ENCODE measurements at regions not wholly inside any gene's neighbourhood (a gene's known extent, or its start where the extent isn't known, plus 50 kb on each side); places are given as distances from the start of the nearest gene placed in this dataset.

DNA sequence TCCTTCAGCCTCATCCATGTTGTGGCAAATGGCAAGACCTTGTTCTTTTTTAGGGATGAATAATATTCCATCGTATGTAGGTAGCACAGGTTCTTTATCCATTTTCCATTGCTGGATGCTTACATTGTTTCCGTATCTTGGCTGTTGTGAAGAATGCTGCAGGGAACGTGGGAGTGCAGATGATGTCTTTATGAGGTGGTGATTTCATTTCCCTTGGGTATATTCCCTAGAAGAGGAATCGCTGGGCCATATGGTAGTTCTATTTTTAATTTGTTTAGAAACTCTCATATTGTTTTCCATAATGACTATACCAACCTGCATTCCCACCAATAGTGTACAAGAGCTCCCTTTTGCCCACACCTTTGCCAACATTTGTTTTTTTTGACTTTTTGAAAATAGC is 186.3 kb upstream of the TMTC4 start:
- Mint-ChIP-seq H3K36me3 (ENCODE audit: low read depth) (peaks cover 6% of the 10 kb centered on the region), H3K27me3 (ENCODE audit: low read depth) (no peaks in the 10 kb centered on the region), H3K9me3 (peaks cover 4% of the 10 kb centered on the region), H3K27ac (ENCODE audit: unreplicated experiment) (no peak overlapping the region), H3K4me3 (no peak overlapping the region), H3K4me1 (peaks cover 8% of the 10 kb centered on the region)
- DNase-seq (ENCODE audit: low read depth, low spot score), result no peak
- TF ChIP-seq, protein P1, sequence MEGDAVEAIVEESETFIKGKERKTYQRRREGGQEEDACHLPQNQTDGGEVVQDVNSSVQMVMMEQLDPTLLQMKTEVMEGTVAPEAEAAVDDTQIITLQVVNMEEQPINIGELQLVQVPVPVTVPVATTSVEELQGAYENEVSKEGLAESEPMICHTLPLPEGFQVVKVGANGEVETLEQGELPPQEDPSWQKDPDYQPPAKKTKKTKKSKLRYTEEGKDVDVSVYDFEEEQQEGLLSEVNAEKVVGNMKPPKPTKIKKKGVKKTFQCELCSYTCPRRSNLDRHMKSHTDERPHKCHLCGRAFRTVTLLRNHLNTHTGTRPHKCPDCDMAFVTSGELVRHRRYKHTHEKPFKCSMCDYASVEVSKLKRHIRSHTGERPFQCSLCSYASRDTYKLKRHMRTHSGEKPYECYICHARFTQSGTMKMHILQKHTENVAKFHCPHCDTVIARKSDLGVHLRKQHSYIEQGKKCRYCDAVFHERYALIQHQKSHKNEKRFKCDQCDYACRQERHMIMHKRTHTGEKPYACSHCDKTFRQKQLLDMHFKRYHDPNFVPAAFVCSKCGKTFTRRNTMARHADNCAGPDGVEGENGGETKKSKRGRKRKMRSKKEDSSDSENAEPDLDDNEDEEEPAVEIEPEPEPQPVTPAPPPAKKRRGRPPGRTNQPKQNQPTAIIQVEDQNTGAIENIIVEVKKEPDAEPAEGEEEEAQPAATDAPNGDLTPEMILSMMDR (conservative IDR thresholded peaks at IDR 0.05), result no peak

GRCh38 chr13:100859861-100860260 is 185.3 kb upstream of the TMTC4 start:
- Mint-ChIP-seq H3K27me3 (ENCODE audit: low read depth) (no peaks in the 10 kb centered on the region), H3K27ac (ENCODE audit: unreplicated experiment) (no peak overlapping the region), H3K36me3 (ENCODE audit: low read depth) (peaks cover 5% of the 10 kb centered on the region), H3K9me3 (peaks cover 3% of the 10 kb centered on the region), H3K4me1 (peaks cover 15% of the 10 kb centered on the region), H3K4me3 (no peak overlapping the region)
- no peak for DNase-seq (ENCODE audit: low read depth, low spot score)
- TF ChIP-seq, protein P1 (conservative IDR thresholded peaks at IDR 0.05), result no peak

- TF ChIP-seq, protein P1 (conservative IDR thresholded peaks at IDR 0.05), result no peak
- Mint-ChIP-seq H3K4me3 (no peak overlapping the region), H3K27ac (ENCODE audit: unreplicated experiment) (peak overlapping the region; percentile 27), H3K36me3 (ENCODE audit: low read depth) (no peaks in the 10 kb centered on the region), H3K4me1 (peaks cover 17% of the 10 kb centered on the region), H3K27me3 (ENCODE audit: low read depth) (no peaks in the 10 kb centered on the region), H3K9me3 (no peaks in the 10 kb centered on the region)
- no peak for DNase-seq (ENCODE audit: low read depth, low spot score)
These were observed 180.6 kb upstream of the TMTC4 start for GRCh38 chr13:100855151-100855550.

DNA sequence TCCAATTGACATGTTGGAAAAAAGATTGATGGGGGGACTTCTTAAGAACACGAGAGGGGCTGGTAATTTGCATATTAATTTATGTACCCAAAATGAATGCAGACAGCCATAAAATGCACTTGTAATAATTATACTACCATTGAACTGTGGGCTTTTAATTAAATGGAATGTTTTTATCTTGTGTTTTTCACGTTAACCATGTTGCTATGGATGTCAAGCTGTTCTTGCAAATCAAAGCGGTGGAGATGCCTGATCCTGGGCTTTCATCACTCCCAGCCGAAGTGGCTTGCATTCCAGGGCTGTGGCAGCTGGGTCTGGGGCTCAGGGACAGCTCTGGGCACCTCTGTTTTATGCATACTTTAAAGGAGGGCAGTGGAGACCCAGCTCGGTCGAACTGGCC is 179.4 kb upstream of the TMTC4 start:
- TF ChIP-seq, protein P1 (conservative IDR thresholded peaks at IDR 0.05), result no peak
- H3K36me3 Mint-ChIP-seq (ENCODE audit: low read depth), result no peaks in the 10 kb centered on the region
- no peak overlapping the region for H3K4me3 Mint-ChIP-seq
- no peak for DNase-seq (ENCODE audit: low read depth, low spot score)
- no peaks in the 10 kb centered on the region for H3K27me3 Mint-ChIP-seq (ENCODE audit: low read depth)
- peaks cover 17% of the 10 kb centered on the region for H3K4me1 Mint-ChIP-seq
- no peaks in the 10 kb centered on the region for H3K9me3 Mint-ChIP-seq
- H3K27ac Mint-ChIP-seq (ENCODE audit: unreplicated experiment), result no peak overlapping the region

GRCh38 chr13:100853434-100853833 is 178.8 kb upstream of the TMTC4 start:
- Mint-ChIP-seq H3K36me3 (ENCODE audit: low read depth) (no peaks in the 10 kb centered on the region), H3K9me3 (no peaks in the 10 kb centered on the region), H3K4me1 (peaks cover 17% of the 10 kb centered on the region), H3K4me3 (no peak overlapping the region), H3K27ac (ENCODE audit: unreplicated experiment) (no peak overlapping the region), H3K27me3 (ENCODE audit: low read depth) (no peaks in the 10 kb centered on the region)
- TF ChIP-seq, protein P1 (conservative IDR thresholded peaks at IDR 0.05), result no peak
- DNase-seq (ENCODE audit: low read depth, low spot score), result no peak

GRCh38 chr13:100852146-100852545 is 177.6 kb upstream of the TMTC4 start:
- TF ChIP-seq, protein P1 (conservative IDR thresholded peaks at IDR 0.05), result no peak
- H3K27me3 Mint-ChIP-seq (ENCODE audit: low read depth), result no peaks in the 10 kb centered on the region
- H3K4me1 Mint-ChIP-seq, result peaks cover 17% of the 10 kb centered on the region
- DNase-seq (ENCODE audit: low read depth, low spot score), result no peak
- H3K9me3 Mint-ChIP-seq, result peaks cover 3% of the 10 kb centered on the region
- H3K36me3 Mint-ChIP-seq (ENCODE audit: low read depth), result no peaks in the 10 kb centered on the region
- H3K27ac Mint-ChIP-seq (ENCODE audit: unreplicated experiment), result no peak overlapping the region
- H3K4me3 Mint-ChIP-seq, result no peak overlapping the region

Data from neural crest cell (in vitro differentiated cells).